ENCODE measurements at regions not wholly inside any gene's neighbourhood (a gene's known extent, or its start where the extent isn't known, plus 50 kb on each side); places are given as distances from the start of the nearest gene placed in this dataset.

DNA sequence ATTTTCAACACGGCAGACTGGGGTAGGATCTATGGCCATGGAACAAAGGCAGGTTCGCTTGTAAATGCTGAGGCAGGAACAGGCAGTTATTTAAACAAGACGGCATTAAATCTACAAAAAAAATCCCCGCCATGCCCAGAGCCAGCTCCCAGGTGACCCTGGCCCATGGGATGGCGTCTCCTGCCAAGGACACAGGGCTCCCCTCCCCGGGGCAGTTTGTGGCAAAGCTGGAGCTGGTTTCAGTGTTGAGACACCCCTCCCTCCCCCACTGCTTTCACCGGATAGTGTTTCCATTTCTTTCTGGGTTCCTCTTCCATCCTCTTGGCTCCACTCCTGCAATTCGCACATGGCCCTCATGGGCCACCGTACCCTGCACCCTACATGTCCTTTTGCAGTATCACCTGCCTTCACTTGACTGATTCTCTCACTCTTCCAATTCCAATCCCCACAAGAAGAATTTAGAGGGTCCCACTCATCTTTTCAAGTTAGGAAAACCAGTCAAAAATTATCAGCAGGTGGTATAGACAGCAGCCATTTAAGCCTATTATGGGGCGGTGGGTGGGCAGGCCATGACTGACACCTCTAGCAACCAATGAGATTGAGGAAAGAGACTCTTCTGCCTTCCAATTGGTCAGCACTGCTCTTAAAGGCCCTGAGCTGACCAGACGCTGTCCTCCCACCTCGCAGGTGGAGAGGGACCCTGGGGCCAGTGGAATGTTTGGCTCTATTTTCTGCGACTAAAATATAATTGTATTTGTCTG lies 52.0 kb downstream of the OLIG1 start:
- no peaks in the 10 kb centered on the region for H3K9me3 ChIP-seq (ENCODE audit: control insufficient read depth, low read length)
- no peak overlapping the region for H3K4me3 ChIP-seq (ENCODE audit: low read length in 2 of 2)
- no peaks in the 10 kb centered on the region for H3K36me3 ChIP-seq (ENCODE audit: control insufficient read depth in 1 of 2, insufficient read depth in 2 of 2, low read length in 1 of 2)
- no peak overlapping the region for H3K27ac ChIP-seq (ENCODE audit: low read depth in 1 of 2, low read length in 2 of 2)
- H3K4me1 ChIP-seq (ENCODE audit: control insufficient read depth in 1 of 2, insufficient read depth in 2 of 2, low read length in 2 of 2), result no peaks in the 10 kb centered on the region
- intact Hi-C loops (cut with DNase I), result no loop called here
- WGBS, 2 donors, result 70 to 73% methylated on average over 13 of the region's 13 CpGs
- ATAC-seq (ENCODE audit: low FRiP score) (no peak), DNase-seq (peak in 1 of 2 donors; percentile 43)
- no peaks in the 10 kb centered on the region for H3K27me3 ChIP-seq (ENCODE audit: control insufficient read depth in 1 of 2, insufficient read depth in 2 of 2, low read length in 1 of 2)

DNA sequence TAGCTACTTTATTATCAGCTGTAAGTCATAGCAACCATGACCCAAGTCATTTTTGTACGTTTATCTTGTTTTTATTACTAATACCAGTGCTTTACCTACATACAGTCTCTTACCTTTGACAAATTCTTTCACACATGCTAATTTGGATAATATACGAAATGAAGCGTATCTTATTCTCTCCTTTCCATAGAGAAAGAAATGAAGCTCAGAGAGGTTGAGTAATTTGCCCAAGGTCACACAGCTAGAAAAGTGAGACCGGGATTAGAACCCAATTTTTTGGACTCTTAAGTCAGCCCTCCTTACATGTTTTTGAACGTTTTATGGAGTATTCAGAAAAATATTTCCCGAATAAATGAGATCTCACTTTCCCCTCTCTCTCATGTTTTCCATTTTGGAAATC lies 52.6 kb downstream of the OLIG1 start:
- DNase-seq, result no peak
- Histone ChIP-seq H3K9me3 (ENCODE audit: control insufficient read depth, low read length) (no peaks in the 10 kb centered on the region), H3K27me3 (ENCODE audit: control insufficient read depth in 1 of 2, insufficient read depth in 2 of 2, low read length in 1 of 2) (no peaks in the 10 kb centered on the region), H3K4me1 (ENCODE audit: control insufficient read depth in 1 of 2, insufficient read depth in 2 of 2, low read length in 2 of 2) (no peaks in the 10 kb centered on the region), H3K36me3 (ENCODE audit: control insufficient read depth in 1 of 2, insufficient read depth in 2 of 2, low read length in 1 of 2) (no peaks in the 10 kb centered on the region), H3K4me3 (ENCODE audit: low read length in 2 of 2) (no peak overlapping the region), H3K27ac (ENCODE audit: low read depth in 1 of 2, low read length in 2 of 2) (no peak overlapping the region)
- WGBS, 2 donors, result 86 to 88% methylated on average over 6 of the region's 6 CpGs
- intact Hi-C loops (cut with DNase I), result no loop called here
- no peak for ATAC-seq (ENCODE audit: low FRiP score)

DNA sequence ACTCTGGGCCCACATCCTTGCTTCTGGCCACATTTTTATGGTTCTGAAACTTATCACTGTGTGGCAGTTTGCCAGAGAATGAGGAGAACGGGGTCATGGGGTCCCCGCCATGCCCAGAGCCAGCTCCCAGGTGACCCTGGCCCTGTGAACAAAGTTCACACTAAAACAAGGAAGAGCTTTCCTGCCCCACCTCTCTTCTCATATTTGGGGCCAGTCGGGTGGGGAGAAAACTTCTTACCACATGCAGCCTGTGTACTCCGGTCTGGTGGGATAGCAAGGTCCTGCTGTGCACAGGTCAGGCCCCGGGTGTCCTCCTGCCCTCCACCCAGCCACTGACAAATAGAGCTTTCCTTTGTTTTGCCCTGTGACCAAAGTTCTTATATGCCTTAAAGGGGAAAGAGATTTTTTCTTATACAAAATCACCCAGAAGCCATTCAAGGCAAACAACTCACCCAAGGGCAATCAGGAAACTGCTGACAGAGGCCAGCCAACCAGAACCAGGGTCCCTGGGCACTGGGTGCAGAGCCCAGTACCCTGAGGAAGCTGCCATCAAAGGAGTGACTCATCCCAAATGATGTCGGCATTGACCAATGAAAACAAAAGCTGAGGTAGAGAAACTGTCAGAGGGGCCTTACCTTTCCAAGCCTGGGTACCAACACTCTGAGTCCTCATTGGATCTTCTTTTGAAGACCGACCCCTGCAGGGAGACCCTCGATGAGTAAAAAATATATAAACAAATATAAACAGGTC lies 53.6 kb downstream of the OLIG1 start:
- intact Hi-C loops (cut with DNase I), result no loop called here
- Histone ChIP-seq H3K36me3 (ENCODE audit: control insufficient read depth in 1 of 2, insufficient read depth in 2 of 2, low read length in 1 of 2) (no peaks in the 10 kb centered on the region), H3K4me1 (ENCODE audit: control insufficient read depth in 1 of 2, insufficient read depth in 2 of 2, low read length in 2 of 2) (no peaks in the 10 kb centered on the region), H3K27me3 (ENCODE audit: control insufficient read depth in 1 of 2, insufficient read depth in 2 of 2, low read length in 1 of 2) (no peaks in the 10 kb centered on the region), H3K27ac (ENCODE audit: low read depth in 1 of 2, low read length in 2 of 2) (no peak overlapping the region), H3K4me3 (ENCODE audit: low read length in 2 of 2) (no peak overlapping the region), H3K9me3 (ENCODE audit: control insufficient read depth, low read length) (no peaks in the 10 kb centered on the region)
- ATAC-seq (ENCODE audit: low FRiP score), result no peak
- peak in 1 of 2 donors; percentile 54 for DNase-seq
- WGBS, 2 donors, result 59 to 61% methylated on average over 8 of the region's 8 CpGs

DNA sequence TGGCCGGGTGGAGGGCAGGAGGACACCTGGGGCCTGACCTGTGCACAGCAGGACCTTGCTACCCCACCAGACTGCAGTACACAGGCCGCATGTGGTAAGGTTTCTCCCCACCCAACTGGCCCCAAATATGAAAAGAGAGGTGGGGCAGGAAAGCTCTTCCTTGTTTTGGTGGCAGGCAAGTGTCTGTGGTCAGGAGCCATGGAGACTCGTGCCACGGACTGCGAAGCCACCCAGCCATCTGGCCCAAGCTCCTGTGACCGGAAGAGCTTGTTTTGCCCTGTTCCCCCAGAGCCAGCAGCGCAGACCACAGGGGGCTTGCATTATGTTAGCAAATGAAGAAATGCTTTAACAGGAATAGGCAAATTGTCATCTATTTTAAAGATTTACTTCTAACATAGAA lies 54.9 kb downstream of the OLIG1 start:
- Histone ChIP-seq H3K36me3 (ENCODE audit: control insufficient read depth in 1 of 2, insufficient read depth in 2 of 2, low read length in 1 of 2) (no peaks in the 10 kb centered on the region), H3K27ac (ENCODE audit: low read depth in 1 of 2, low read length in 2 of 2) (no peak overlapping the region), H3K9me3 (ENCODE audit: control insufficient read depth, low read length) (no peaks in the 10 kb centered on the region), H3K4me3 (ENCODE audit: low read length in 2 of 2) (no peak overlapping the region), H3K27me3 (ENCODE audit: control insufficient read depth in 1 of 2, insufficient read depth in 2 of 2, low read length in 1 of 2) (no peaks in the 10 kb centered on the region), H3K4me1 (ENCODE audit: control insufficient read depth in 1 of 2, insufficient read depth in 2 of 2, low read length in 2 of 2) (no peaks in the 10 kb centered on the region)
- ATAC-seq (ENCODE audit: low FRiP score), result no peak
- intact Hi-C loops (cut with DNase I), result no loop called here
- 90 to 95% methylated on average over 7 of the region's 7 CpGs for WGBS, 2 donors
- peak; percentile 50 to 60 for DNase-seq

DNA sequence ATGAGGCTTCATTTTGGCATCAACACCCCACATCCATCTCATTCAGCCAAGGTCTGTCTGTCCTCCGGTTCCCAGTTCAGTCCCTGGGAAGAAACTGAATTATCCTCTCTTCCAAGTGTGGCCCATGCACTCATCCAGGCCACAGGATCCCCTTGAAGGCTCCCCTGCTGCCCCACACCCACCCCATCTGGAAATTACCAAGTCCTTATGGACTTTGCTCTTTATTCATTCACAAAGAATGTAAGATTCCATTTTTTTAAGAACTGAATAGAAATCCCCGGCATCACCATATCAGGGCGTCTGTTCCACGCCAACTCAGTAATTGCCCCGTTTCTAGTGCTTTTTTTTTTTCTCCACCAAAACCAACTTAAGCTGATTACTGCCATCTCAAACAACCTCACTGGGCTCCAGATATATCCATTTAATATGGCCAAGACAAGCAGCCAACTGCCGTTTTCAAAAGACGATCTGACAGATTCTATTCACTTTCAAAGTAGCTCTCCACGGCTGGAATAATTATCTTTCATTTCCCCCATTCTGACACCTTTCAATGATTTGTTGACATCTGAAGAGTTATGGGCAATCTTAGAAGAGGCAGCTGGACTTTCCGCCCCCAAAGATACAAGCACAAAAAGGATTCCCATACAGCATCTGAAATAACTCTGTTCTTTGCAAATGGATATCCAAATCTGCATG lies 55.9 kb downstream of the OLIG1 start:
- no peak for ATAC-seq (ENCODE audit: low FRiP score)
- intact Hi-C loops (cut with DNase I), result no loop called here
- DNase-seq, result peak in 1 of 2 donors; percentile 48
- Histone ChIP-seq H3K4me3 (ENCODE audit: low read length in 2 of 2) (no peak overlapping the region), H3K36me3 (ENCODE audit: control insufficient read depth in 1 of 2, insufficient read depth in 2 of 2, low read length in 1 of 2) (no peaks in the 10 kb centered on the region), H3K27ac (ENCODE audit: low read depth in 1 of 2, low read length in 2 of 2) (no peak overlapping the region), H3K9me3 (ENCODE audit: control insufficient read depth, low read length) (no peaks in the 10 kb centered on the region), H3K27me3 (ENCODE audit: control insufficient read depth in 1 of 2, insufficient read depth in 2 of 2, low read length in 1 of 2) (no peaks in the 10 kb centered on the region), H3K4me1 (ENCODE audit: control insufficient read depth in 1 of 2, insufficient read depth in 2 of 2, low read length in 2 of 2) (no peaks in the 10 kb centered on the region)
- WGBS, 2 donors, result 37 to 49% methylated on average over 9 of the region's 9 CpGs

DNA sequence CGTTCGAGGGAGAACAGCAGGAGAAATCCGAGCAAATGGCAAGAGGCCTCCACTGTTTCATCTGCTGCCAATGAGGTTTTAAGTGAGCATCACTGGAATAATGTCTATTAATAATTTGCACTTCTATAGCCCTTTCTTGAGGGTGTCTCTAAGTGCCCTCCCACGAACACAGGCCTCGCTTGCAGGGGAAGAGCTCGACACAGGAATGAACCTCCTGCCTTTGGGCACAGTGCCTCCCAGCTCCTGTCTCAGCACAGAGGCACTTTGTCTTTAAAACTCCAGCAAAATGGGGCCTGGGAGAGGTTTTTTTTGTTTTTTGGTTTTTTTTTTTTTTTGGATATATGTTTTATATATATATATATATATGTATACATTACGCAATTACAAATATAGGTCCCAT lies 56.6 kb downstream of the OLIG1 start:
- Histone ChIP-seq H3K36me3 (ENCODE audit: control insufficient read depth in 1 of 2, insufficient read depth in 2 of 2, low read length in 1 of 2) (no peaks in the 10 kb centered on the region), H3K4me3 (ENCODE audit: low read length in 2 of 2) (no peak overlapping the region), H3K27me3 (ENCODE audit: control insufficient read depth in 1 of 2, insufficient read depth in 2 of 2, low read length in 1 of 2) (no peaks in the 10 kb centered on the region), H3K4me1 (ENCODE audit: control insufficient read depth in 1 of 2, insufficient read depth in 2 of 2, low read length in 2 of 2) (no peaks in the 10 kb centered on the region), H3K9me3 (ENCODE audit: control insufficient read depth, low read length) (no peaks in the 10 kb centered on the region), H3K27ac (ENCODE audit: low read depth in 1 of 2, low read length in 2 of 2) (no peak overlapping the region)
- ATAC-seq (ENCODE audit: low FRiP score), result no peak
- peak in 1 of 2 donors; percentile 2 for DNase-seq
- intact Hi-C loops (cut with DNase I), result no loop called here
- WGBS, 2 donors, result 87 to 88% methylated on average over 7 of the region's 7 CpGs

DNA sequence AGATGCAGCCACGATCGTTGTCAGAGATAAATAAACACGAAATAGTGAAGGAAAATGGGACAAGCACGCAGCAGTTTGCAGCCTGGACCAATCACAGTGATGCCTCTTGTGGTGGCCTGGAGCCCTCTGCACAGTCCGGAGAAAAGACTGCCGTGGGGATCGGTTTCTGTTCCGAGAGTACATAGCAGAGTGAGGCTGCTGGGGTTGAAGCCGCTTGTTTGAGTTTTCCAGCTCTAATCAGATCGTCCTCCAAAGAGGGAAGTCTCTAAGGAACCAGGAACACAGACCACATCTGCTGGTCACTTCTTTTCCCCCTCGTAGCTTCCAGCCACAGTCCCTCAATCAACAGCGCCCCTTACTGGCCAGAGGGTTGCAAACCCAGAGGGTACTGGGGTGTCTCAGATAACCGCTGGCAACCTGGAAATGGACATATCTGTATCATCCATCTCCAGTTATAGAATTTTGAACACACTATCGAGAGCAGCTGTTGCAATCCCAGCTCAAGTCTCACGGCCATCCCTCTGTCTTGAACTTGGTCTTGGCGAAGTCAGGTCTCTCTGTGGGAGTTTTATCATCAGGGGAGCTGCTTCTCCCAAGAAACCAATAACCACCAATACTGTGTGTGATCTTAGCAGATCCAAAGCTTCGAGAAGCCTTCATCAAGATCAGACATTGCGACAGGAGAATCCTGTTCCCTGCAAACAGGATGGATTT lies 57.4 kb downstream of the OLIG1 start:
- DNase-seq (peak; percentile 76 to 81), ATAC-seq (ENCODE audit: low FRiP score) (peak; percentile 60)
- WGBS, 2 donors, result 1 to 3% methylated on average over 18 of the region's 18 CpGs
- H3K4me1 ChIP-seq (ENCODE audit: control insufficient read depth in 1 of 2, insufficient read depth in 2 of 2, low read length in 2 of 2), result no peaks in the 10 kb centered on the region
- intact Hi-C loops (cut with DNase I), result no loop called here
- H3K27ac ChIP-seq (ENCODE audit: low read depth in 1 of 2, low read length in 2 of 2), result no peak overlapping the region
- peak overlapping the region in 1 of 2 donors; percentile 3 for H3K4me3 ChIP-seq (ENCODE audit: low read length in 2 of 2)
- no peaks in the 10 kb centered on the region for H3K9me3 ChIP-seq (ENCODE audit: control insufficient read depth, low read length)
- H3K36me3 ChIP-seq (ENCODE audit: control insufficient read depth in 1 of 2, insufficient read depth in 2 of 2, low read length in 1 of 2), result no peaks in the 10 kb centered on the region
- no peaks in the 10 kb centered on the region for H3K27me3 ChIP-seq (ENCODE audit: control insufficient read depth in 1 of 2, insufficient read depth in 2 of 2, low read length in 1 of 2)

DNA sequence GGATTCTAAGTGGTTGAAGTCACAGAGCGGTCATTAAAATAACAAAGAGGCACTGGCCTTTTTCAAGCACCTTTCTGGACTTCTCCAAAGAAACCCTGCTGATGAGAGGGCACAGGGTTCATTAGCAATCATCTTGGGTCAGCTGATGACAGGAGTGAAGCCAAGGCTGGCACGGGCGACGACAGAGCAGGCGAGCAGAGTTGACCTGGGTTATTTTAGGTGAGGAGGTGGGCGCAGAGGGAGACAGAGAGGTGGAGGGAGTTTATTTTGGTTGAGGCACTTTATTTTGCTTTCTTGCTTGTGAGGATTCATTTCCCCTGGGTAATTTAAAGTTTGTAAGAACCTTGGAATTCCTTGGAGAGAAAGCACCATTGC lies 57.9 kb downstream of the OLIG1 start:
- Histone ChIP-seq H3K4me3 (ENCODE audit: low read length in 2 of 2) (no peak overlapping the region), H3K4me1 (ENCODE audit: control insufficient read depth in 1 of 2, insufficient read depth in 2 of 2, low read length in 2 of 2) (no peaks in the 10 kb centered on the region), H3K9me3 (ENCODE audit: control insufficient read depth, low read length) (no peaks in the 10 kb centered on the region), H3K27me3 (ENCODE audit: control insufficient read depth in 1 of 2, insufficient read depth in 2 of 2, low read length in 1 of 2) (no peaks in the 10 kb centered on the region), H3K27ac (ENCODE audit: low read depth in 1 of 2, low read length in 2 of 2) (no peak overlapping the region), H3K36me3 (ENCODE audit: control insufficient read depth in 1 of 2, insufficient read depth in 2 of 2, low read length in 1 of 2) (no peaks in the 10 kb centered on the region)
- peak in 1 of 2 donors; percentile 26 for DNase-seq
- no peak for ATAC-seq (ENCODE audit: low FRiP score)
- 6 to 11% methylated on average over 6 of the region's 6 CpGs for WGBS, 2 donors
- intact Hi-C loops (cut with DNase I), result no loop called here
